Right cardiac atrium (tissue), 5 donors: ENCODE measurements at regions not wholly inside any gene's neighbourhood (a gene's known extent, or its start where the extent isn't known, plus 50 kb on each side); places are given as distances from the start of the nearest gene placed in this dataset.

Source experiments
- ATAC-seq, 2 donors: fragments of 200-7000 bp; cut with Tn5 transposase; one replicate each; pipeline versions ENCODE4 v1.8.0 to v1.9.1; 2020; ENCODE audit warnings: moderate library complexity in 2 of 2, mild to moderate bottlenecking in 1 of 2
- DNase-seq, 3 donors: peaks; one replicate each; pipeline ENCODE4 v3.0.0-alpha.2; 2020
- H3K27ac ChIP-seq: one replicate; pipeline ENCODE4 v1.5.1; 2013; ENCODE audit warnings: mild to moderate bottlenecking, low read length, control low read depth, moderate library complexity
- H3K27me3 ChIP-seq: one replicate; pipeline ENCODE4 v1.6.1; 2013; ENCODE audit not compliant: control insufficient read depth, insufficient read depth
- H3K4me1 ChIP-seq: one replicate; pipeline ENCODE4 v1.6.1; 2013; ENCODE audit warnings: low read length; ENCODE audit not compliant: control insufficient read depth, insufficient read depth
- H3K4me3 ChIP-seq: one replicate; pipeline ENCODE4 v1.5.1; 2013; ENCODE audit warnings: low read length, control low read depth
- H3K9me3 ChIP-seq: one replicate; pipeline ENCODE4 v1.6.1; 2013; ENCODE audit warnings: low read length; ENCODE audit not compliant: control insufficient read depth
- WGBS: extraction: QIAGEN DNeasy Blood & Tissue Kit; methylation state at CpG from one replicate; pipeline ENCODE4 v1.1.7; 2013; 5-methylcytosine and 5-hydroxymethylcytosine counted together
- intact Hi-C, 4 donors: fragments of 100-400 bp; cut with DNase I; formaldehyde crosslinking; loops; one replicate each; pipeline versions ENCODE4 v1.11.0 to v1.14.0; 2022 to 2023
- donor health status: healthy with polysubstance abuse.
- donor health status: DM: no; HTN: yes; CAD: no.
- donor health status: DM: no; HTN: no; CAD: no.
- donor health status: DM: no; HTN: yes; CAD: no; lungs with severe emphysema.
- donor health status: DM: yes; HTN: yes; CAD: no.

DNA sequence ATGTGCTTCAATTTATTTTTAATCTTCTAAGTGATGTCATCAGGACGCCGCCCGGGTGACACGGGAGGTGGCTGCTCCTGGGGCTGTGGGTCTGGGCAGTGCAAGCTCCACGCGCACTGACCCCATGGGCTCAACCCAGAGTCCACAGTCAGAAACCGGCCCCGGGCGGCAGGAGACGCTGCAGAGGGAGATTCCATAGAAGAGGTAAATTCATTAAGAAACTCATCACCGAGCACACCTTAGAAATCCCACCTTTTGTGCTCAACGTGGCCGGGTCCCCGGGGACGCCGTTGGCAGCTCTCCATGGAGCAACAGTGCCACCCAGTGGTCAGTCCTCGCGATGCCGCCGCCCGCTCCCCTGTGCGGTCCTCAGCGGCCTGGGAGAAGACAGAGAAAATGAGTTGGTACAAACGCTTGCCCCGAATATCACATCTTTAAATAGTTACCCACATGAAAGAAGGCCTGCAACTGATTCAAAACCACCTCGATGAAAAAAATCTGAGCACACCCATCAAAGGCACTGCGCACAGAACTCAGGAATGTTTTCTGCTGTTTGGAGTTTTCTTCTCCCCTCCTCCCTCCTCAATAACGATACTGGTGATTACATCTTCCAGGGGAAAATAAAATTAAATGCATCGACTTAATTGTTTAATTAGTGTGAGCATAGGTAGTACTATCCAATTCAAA lies 92.6 kb downstream of the CMPK2 start:
- Histone ChIP-seq H3K4me3 (no peak overlapping the region), H3K27me3 (no peaks in the 10 kb centered on the region), H3K9me3 (no peaks in the 10 kb centered on the region), H3K27ac (no peak overlapping the region), H3K4me1 (no peaks in the 10 kb centered on the region)
- intact Hi-C loops = loop anchor here (2.0 to 10.0 kb wide), 4 partner anchors 416 to 421 kb away; no protein-coding TSS in a partner anchor
- 9% methylated on average over 29 of the region's 29 CpGs for WGBS
- DNase-seq = peak; percentile 39 to 79 (median 77)
- peak; percentile 86 to 88 for ATAC-seq

GRCh38 chr2:6773694-6774044 lies 92.0 kb downstream of the CMPK2 start:
- WGBS = 65% methylated on average over 7 of the region's 7 CpGs
- Histone ChIP-seq H3K4me1 (no peaks in the 10 kb centered on the region), H3K27ac (no peak overlapping the region), H3K9me3 (no peaks in the 10 kb centered on the region), H3K4me3 (no peak overlapping the region), H3K27me3 (no peaks in the 10 kb centered on the region)
- intact Hi-C loops = loop anchor here (2.0 to 10.0 kb wide), 4 partner anchors 416 to 421 kb away; no protein-coding TSS in a partner anchor
- no peak for DNase-seq
- ATAC-seq = no peak

DNA sequence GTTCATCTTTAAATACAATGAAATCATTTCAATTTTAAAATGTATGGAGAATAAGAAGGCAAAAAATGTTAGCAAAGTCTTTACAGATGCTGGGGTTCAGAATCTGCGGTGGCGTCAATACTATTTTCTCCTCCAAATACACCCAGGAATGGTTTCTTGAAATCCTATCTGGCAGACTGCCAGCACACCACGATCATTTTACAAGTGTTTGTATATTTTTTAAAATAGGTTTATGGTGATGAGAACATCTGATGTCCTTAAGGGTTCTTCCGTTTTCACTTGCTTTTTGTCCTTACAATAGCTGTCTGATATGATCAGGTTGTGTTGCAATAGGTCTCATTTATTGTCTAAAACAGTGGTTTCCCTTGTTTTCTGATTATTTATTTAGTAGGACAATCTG lies 89.6 kb downstream of the CMPK2 start:
- intact Hi-C loops = loop anchor here in 1 of 4 donors (10.0 kb wide), 1 partner anchor 421 kb away; no protein-coding TSS in a partner anchor
- WGBS = 87% methylated on average over 4 of the region's 4 CpGs
- Histone ChIP-seq H3K27ac (no peak overlapping the region), H3K9me3 (no peaks in the 10 kb centered on the region), H3K4me1 (peaks cover 2% of the 10 kb centered on the region), H3K4me3 (no peak overlapping the region), H3K27me3 (no peaks in the 10 kb centered on the region)
- ATAC-seq = no peak
- DNase-seq = no peak

DNA sequence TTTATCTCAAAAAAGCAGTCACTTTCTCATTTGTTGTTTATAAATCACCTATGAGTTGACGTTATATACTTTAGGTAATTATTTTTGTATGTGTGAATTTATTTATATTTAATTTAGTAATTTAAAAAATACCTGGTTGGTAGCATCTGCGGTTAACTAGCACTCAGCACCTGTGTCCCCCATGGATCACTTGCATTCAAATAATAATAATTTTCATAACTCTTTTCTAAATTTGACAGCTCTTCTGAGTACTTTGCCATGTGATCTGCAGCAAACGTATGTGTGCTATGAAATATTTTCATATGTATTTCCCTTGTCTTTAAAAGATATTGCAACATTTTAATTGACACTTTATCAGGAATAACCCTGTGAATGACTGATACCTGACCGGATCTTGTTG lies 88.1 kb downstream of the CMPK2 start:
- WGBS = 91% methylated on average over 4 of the region's 4 CpGs
- ATAC-seq (no peak), DNase-seq (no peak)
- H3K9me3 ChIP-seq = no peaks in the 10 kb centered on the region
- H3K27me3 ChIP-seq = no peaks in the 10 kb centered on the region
- H3K4me3 ChIP-seq = no peak overlapping the region
- peaks cover 2% of the 10 kb centered on the region for H3K4me1 ChIP-seq
- H3K27ac ChIP-seq = no peak overlapping the region
- intact Hi-C loops = loop anchor here in 1 of 4 donors (10.0 kb wide), 1 partner anchor 423 kb away; no protein-coding TSS in a partner anchor

DNA sequence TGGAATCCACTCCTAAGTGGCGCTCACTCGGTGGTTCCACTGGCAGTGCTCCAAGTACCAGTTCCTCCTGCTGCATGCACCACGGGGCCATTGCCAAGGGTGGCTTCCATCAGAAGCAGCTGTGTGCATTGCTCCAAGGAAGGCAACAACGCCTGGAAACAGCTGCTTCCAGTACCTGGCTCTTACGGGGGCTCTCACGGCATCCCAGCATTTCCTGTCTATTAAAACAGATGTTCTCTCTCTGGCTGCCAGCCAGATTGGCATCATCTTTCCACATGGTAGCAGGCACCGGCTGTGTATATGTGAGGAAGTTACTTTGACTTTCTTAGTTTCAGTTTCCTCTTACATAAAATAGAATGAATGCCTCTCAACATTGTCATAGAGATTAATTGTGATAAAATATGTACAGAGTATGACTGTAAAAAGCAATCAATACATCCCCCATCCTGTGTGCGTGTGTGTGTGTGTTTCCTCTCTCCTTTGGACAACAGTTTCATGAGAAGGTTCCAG lies 84.9 kb downstream of the CMPK2 start:
- Histone ChIP-seq H3K9me3 (no peaks in the 10 kb centered on the region), H3K4me1 (peaks cover 2% of the 10 kb centered on the region), H3K27ac (no peak overlapping the region), H3K4me3 (no peak overlapping the region), H3K27me3 (no peaks in the 10 kb centered on the region)
- intact Hi-C loops = no loop called here
- ATAC-seq (peak; percentile 31), DNase-seq (peak; percentile 39 to 76 (median 68))
- WGBS = 9% methylated on average over 8 of the region's 8 CpGs

DNA sequence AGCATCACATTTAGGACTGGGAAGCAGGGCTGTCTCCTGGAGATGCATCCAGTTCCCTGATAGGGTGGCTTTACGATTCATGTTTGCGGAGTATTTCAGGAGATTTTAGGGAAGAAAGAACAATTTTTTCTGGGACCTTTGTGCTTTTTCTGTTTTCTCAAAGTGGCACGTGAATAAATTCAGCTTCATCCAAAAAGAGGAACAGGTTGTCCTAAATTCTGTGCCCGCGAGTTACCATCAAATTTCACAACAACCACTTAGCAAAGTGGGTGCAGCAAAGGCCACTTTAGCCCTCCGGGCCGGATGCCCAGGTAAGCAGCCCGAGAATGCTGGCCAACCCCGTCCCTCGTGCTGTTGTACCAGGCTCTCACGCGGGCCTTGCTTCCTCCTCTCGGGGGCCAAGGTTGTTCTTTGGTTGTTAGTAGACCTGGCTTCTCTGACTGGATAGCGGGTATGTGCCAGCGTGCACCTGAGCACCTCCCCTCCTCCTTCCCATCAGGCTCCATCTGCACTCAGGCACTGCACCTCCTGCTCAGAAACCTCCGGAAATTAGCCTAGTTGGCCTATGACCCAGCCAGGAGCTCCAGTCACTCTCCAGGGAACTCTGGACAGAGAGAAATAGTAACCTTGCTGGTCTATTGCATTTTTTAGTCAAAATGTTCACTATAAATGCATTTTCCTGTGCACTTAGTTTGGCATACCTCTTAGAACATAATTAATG lies 83.0 kb downstream of the CMPK2 start:
- Histone ChIP-seq H3K27ac (no peak overlapping the region), H3K4me1 (peaks cover 2% of the 10 kb centered on the region), H3K27me3 (no peaks in the 10 kb centered on the region), H3K9me3 (no peaks in the 10 kb centered on the region), H3K4me3 (no peak overlapping the region)
- DNase-seq = peak in 1 of 3 donors; percentile 49
- ATAC-seq = no peak
- 90% methylated on average over 16 of the region's 16 CpGs for WGBS
- intact Hi-C loops = no loop called here

- Histone ChIP-seq H3K4me1 (peaks cover 2% of the 10 kb centered on the region), H3K27ac (no peak overlapping the region), H3K27me3 (no peaks in the 10 kb centered on the region), H3K9me3 (no peaks in the 10 kb centered on the region), H3K4me3 (no peak overlapping the region)
- intact Hi-C loops = no loop called here
- no peak for DNase-seq
- WGBS = 90% methylated on average over 6 of the region's 6 CpGs
- no peak for ATAC-seq
Observed at GRCh38 chr2:6783238-6783614, 82.5 kb downstream of the CMPK2 start.

- no peak for DNase-seq
- 77% methylated on average over 2 of the region's 2 CpGs for WGBS
- Histone ChIP-seq H3K4me3 (no peak overlapping the region), H3K4me1 (peaks cover 2% of the 10 kb centered on the region), H3K27me3 (no peaks in the 10 kb centered on the region), H3K27ac (no peak overlapping the region), H3K9me3 (no peaks in the 10 kb centered on the region)
- ATAC-seq = no peak
- intact Hi-C loops = no loop called here
Observed at GRCh38 chr2:6784291-6784690, 81.4 kb downstream of the CMPK2 start.

DNA sequence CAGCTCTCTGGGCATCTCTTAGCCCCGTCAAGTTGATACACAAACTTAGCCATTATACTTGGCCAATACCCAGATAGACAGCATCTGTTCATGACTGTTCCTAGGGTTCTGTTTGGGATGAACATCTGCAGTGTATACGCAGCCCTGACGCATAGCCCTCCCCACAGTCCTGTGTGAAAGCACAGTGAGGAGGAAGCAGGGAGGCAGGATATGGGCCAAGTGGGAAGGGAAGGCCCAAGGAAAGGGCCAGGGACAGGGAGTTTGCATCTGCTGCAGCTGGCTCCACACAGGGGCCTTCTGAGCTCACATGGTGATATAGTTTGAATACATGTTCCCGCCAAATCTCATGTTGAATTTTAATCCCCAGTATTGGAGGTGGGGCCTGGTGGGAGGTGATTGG lies 80.2 kb downstream of the CMPK2 start:
- no peak for DNase-seq
- H3K9me3 ChIP-seq = no peaks in the 10 kb centered on the region
- no peaks in the 10 kb centered on the region for H3K27me3 ChIP-seq
- ATAC-seq = no peak
- 60% methylated on average over 4 of the region's 4 CpGs for WGBS
- H3K4me1 ChIP-seq = peaks cover 2% of the 10 kb centered on the region
- no peak overlapping the region for H3K27ac ChIP-seq
- no peak overlapping the region for H3K4me3 ChIP-seq
- intact Hi-C loops = no loop called here

DNA sequence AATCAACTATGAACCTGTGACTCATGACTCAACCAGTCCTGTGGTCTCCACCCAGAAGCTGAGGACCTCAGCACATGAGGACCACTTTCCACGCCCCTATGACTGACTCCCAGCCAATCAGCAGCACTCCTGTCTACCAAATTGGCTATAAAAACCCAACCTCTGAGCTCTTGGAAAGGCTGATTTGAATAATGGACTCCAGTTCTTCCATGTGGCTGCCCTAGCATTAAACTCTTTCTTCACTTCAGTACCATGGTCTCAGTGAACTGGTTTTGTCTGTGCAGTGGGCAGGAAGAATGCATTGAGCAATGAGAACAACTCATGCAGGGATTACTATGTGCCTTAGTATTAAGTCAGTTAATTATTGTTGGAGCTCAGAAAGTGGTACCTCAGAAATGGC lies 78.3 kb downstream of the CMPK2 start:
- intact Hi-C loops = no loop called here
- H3K4me1 ChIP-seq = no peaks in the 10 kb centered on the region
- no peak for ATAC-seq

DNA sequence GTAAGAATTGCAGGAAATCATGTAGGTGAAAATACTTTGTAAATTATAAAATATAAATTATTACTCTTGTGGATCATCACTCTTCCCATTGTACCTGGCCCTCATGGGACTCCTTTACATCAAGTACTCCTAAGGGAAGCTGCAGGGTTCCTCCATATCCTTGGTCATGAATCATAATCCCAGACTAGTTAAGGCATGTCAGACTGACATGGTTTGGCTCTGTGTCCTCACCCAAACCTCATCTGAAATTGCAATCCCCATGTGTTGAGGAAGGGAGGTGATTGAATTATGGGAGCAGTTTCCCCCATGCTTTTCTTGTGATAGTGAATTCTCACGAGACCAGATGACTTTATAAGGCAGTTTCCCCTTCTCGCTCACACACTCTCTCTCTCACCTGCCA lies 77.1 kb downstream of the CMPK2 start:
- Histone ChIP-seq H3K9me3 (no peaks in the 10 kb centered on the region), H3K27ac (no peak overlapping the region), H3K4me1 (no peaks in the 10 kb centered on the region), H3K4me3 (no peak overlapping the region), H3K27me3 (no peaks in the 10 kb centered on the region)
- DNase-seq (no peak), ATAC-seq (no peak)
- WGBS = 76% methylated on average over 2 of the region's 2 CpGs
- intact Hi-C loops = no loop called here

More for the DNA sequence above, 78.3 kb downstream of the CMPK2 start:
- H3K27ac ChIP-seq = no peak overlapping the region
- WGBS = 83% methylated on average over 1 of the region's 1 CpG
- DNase-seq = no peak
- H3K4me3 ChIP-seq = no peak overlapping the region
- no peaks in the 10 kb centered on the region for H3K9me3 ChIP-seq
- no peaks in the 10 kb centered on the region for H3K27me3 ChIP-seq
